Ammon's horn (tissue), 1 donor: ENCODE measurements at regions not wholly inside any gene's neighbourhood (a gene's known extent, or its start where the extent isn't known, plus 50 kb on each side); places are given as distances from the start of the nearest gene placed in this dataset.
"Not testable (repeated sequence)": the region's sequence is repeated elsewhere in the genome, so short reads cannot be mapped to it uniquely, and the experiment has no call there.

ENCODE experiments used
- DNase-seq: peaks from one replicate; pipeline ENCODE4 v3.0.0-alpha.2; 2016; ENCODE audit warnings: low spot score

- no peak for DNase-seq
These were observed 102.1 kb upstream of the GPR6 start for GRCh38 chr6:109875973-109876372.

DNA sequence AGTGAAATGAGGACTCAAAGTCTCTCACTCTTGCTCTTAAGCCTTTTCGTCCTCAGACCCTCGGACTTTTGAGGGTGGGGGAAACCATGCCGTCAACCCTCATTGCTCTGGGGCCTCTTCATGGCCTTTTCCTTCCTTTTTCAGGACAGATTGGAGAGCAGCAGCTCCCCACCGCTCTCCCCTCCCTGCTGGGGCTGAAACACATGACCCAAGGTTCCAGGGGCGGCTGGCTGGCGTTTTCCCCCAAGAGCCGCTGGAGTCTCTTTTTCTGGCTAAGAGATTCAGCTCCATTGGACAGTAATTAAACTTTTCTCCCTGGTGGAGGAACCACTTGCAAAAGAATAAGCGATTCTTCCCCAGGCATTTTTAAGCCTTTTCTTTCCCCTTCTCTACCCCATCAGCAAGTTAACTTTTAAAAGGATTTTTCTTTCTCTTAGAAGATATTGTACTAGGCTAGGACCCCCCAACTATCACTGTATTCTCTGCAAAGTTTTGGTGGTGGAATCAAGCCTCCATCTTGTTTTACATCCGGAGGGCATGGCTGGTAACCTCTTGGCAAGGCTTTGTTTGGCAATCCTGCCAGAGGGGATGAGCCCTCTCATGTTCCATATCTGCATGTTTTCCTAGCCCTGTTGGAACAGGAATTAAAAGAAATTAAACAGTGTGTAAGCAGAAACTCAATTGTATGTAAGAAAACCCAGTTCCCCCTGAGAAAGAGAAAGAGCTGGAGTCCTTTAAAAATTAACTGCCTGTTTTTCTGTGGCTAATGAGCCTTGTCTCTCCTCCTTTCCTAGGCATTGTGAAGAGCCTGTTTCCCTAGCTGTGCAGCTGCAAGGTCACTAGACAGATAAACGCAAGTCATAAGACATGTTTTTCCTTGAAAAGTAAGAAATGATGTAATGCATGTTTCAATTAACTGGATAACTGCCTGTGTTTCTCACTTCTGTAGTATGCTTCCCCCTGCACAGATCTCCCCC, 100.8 kb upstream of the GPR6 start:
- DNase-seq, result no peak

GRCh38 chr6:109878005-109878690, 100.0 kb upstream of the GPR6 start:
- not testable (repeated sequence) for DNase-seq

GRCh38 chr6:109879081-109879480, 99.0 kb upstream of the GPR6 start:
- DNase-seq, result not testable (repeated sequence)

DNA sequence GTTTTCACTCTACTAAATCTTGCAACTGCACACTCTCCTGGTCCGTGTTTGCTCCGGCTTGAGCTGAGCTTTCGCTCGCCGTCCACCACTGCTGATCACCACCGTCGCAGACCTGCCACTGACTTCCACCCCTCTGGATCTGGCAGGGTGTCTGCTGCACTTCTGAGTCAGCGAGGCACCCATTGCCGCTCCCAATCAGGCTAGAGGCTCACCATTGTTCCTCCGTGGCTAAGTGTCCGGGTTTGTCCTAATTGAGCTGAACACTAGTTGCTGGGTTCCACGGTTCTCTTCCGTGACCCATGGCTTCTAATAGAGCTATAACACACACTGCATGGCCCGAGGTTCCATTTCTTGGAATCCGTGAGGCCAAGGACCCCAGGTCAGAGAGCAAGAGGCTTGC, 98.6 kb upstream of the GPR6 start:
- no peak for DNase-seq

- DNase-seq, result not testable (repeated sequence)
These were observed 97.0 kb upstream of the GPR6 start for GRCh38 chr6:109881069-109881468.

GRCh38 chr6:109881953-109882490, 96.1 kb upstream of the GPR6 start:
- not testable (repeated sequence) for DNase-seq

- peak; percentile 64 for DNase-seq
These were observed 86.2 kb upstream of the GPR6 start for GRCh38 chr6:109891924-109892323.

GRCh38 chr6:109892451-109893435, 85.4 kb upstream of the GPR6 start:
- no peak for DNase-seq

DNA sequence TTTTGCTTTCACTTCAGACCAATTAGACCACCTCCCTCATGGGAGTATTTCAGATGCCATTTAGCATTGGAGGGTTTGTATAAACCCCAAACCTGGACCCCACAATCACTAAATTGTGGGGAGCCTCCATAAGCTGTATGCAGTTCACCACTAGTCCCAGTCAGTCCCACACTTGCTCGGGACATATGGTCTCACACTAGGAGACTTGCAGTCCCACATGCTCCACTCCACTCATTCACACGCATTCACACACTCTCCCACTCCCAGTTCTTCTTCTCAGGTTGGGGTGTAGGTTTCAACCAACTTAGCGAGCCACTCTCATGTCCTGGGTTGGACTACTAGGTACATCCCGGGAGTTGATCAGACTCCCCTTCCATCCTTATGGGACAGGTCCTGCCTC, 84.5 kb upstream of the GPR6 start:
- DNase-seq, result no peak

- peak; percentile 19 for DNase-seq
These were observed 83.9 kb upstream of the GPR6 start for GRCh38 chr6:109894181-109894580.

- DNase-seq, result no peak
These were observed 81.8 kb upstream of the GPR6 start for GRCh38 chr6:109896341-109896740.

DNA sequence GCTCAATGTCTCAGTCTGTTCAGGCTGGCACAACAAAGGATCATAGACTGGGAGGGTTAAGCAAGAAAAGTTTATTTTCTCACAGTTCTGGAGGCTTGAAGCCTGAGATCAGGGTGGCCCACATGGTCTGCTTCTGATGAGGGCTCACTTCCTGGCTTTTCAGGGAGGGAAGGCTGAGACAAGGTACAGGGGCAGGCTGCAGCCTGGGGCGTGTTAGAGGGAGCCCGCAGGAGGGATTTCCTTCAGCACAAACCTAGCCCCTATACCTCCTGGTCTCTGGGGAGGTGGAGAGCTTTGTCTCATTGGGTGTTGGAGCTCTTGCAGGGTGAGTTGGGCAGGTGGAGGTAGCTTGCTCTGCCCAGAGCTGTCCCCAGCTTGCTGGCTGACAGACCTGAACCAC, 81.1 kb upstream of the GPR6 start:
- no peak for DNase-seq

GRCh38 chr6:109897561-109898080, 80.5 kb upstream of the GPR6 start:
- DNase-seq, result no peak

GRCh38 chr6:109901976-109902375, 76.1 kb upstream of the GPR6 start:
- no peak for DNase-seq

- DNase-seq, result no peak
These were observed 75.2 kb upstream of the GPR6 start for GRCh38 chr6:109902870-109903269.

- DNase-seq, result no peak
These were observed 67.5 kb upstream of the GPR6 start for GRCh38 chr6:109910571-109910970.

DNA sequence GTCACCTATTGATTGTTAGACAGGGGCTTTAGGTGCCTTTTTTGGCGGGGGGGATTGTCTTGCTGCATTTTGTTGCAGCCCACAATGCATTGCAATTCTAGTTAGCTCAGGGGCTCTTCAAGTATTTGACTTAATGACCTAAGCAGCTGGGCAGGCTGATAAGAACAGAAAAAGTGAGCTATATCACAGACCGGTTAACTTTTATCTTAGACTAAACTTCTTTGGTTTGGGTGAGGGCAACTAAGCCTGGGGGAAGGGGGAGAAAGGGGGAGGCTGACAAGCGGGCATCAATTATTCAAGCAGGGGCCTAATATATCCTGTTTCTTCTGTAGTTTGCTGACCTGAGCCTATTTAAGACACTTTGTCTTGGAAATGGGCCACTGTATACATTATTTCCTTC, 66.0 kb upstream of the GPR6 start:
- no peak for DNase-seq

DNA sequence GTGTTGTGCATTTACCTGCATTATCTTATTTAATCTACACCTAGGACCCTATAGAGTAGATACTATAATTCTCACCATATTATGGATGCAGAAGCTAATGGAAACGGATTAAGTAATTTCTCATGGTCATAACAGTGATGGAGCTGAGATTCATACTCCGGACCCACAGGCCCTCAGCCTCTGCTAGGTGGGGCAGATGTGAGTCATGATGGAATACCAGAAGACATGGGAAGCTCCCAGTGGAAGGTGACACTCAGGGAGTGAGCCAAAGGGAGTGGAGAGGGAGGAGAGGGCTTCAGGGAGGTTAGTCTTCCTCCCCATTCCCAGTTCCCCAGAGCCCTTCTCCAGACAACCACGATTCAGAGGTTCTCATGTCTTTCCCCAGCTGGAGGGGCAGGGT, 65.2 kb upstream of the GPR6 start:
- DNase-seq, result no peak

- not testable (repeated sequence) for DNase-seq
These were observed 62.4 kb upstream of the GPR6 start for GRCh38 chr6:109915748-109916147.

GRCh38 chr6:109916759-109917158, 61.4 kb upstream of the GPR6 start:
- no peak for DNase-seq
